GM23338 (cell line): ENCODE measurements at regions not wholly inside any gene's neighbourhood (a gene's known extent, or its start where the extent isn't known, plus 50 kb on each side); places are given as distances from the start of the nearest gene placed in this dataset.

Experiments
- ATAC-seq: fragments of 200-7000 bp; cut with Tn5 transposase; 3 replicates; pipeline ENCODE4 v1.9.1; 2020
- DNase-seq: peaks from one replicate; pipeline ENCODE4 v3.0.0-alpha.2; 2015; ENCODE audit warnings: low spot score
- H2AFZ ChIP-seq: fragments of 200-600 bp; sonication (generic); 2 replicates; pipeline ENCODE4 v1.8.0; 2016; ENCODE audit warnings: antibody characterized with exemption, mild to moderate bottlenecking, moderate library complexity
- H3F3A ChIP-seq: fragments of 200-600 bp; sonication (generic); replicated peaks from 2 replicates; pipeline ENCODE4 v1.8.0; 2017; ENCODE audit warnings: antibody characterized with exemption, mixed run types, low read depth
- H3K27ac ChIP-seq: fragments of 200-600 bp; sonication (generic); 2 replicates; pipeline ENCODE4 v1.6.1; 2016; ENCODE audit warnings: low read depth
- H3K27me3 ChIP-seq: fragments of 200-600 bp; sonication (generic); 2 replicates; pipeline ENCODE4 v1.8.0; 2016; ENCODE audit warnings: mild to moderate bottlenecking, mixed run types, moderate library complexity; ENCODE audit not compliant: insufficient read depth
- H3K36me3 ChIP-seq: fragments of 200-600 bp; sonication (generic); 2 replicates; pipeline ENCODE4 v1.8.0; 2016; ENCODE audit warnings: mild to moderate bottlenecking; ENCODE audit not compliant: insufficient read depth
- H3K4me1 ChIP-seq: fragments of 200-600 bp; sonication (generic); 2 replicates; pipeline ENCODE4 v1.8.0; 2016; ENCODE audit warnings: mild to moderate bottlenecking, moderate library complexity; ENCODE audit not compliant: insufficient read depth
- H3K4me2 ChIP-seq: fragments of 200-600 bp; sonication (generic); 2 replicates; pipeline ENCODE4 v1.7.1; 2017; ENCODE audit warnings: mixed run types
- H3K4me3 ChIP-seq: fragments of 200-600 bp; sonication (generic); 2 replicates; pipeline ENCODE4 v1.6.1; 2016; ENCODE audit warnings: mixed run types
- H3K79me2 ChIP-seq: fragments of 200-600 bp; sonication (generic); replicated peaks from 2 replicates; pipeline ENCODE4 v1.8.0; 2017; ENCODE audit warnings: mild to moderate bottlenecking; ENCODE audit not compliant: insufficient read depth
- H3K9me2 ChIP-seq: fragments of 200-600 bp; sonication (generic); 2 replicates; pipeline ENCODE4 v1.8.0; 2017; ENCODE audit not compliant: insufficient read depth
- H4K20me1 ChIP-seq: fragments of 200-600 bp; sonication (generic); replicated peaks from 2 replicates; pipeline ENCODE4 v1.8.0; 2017; ENCODE audit warnings: mild to moderate bottlenecking; ENCODE audit not compliant: insufficient read depth
- H3K27ac Mint-ChIP-seq: 2 replicates; pipeline ENCODE4 v1.8.0; 2020; ENCODE audit warnings: inconsistent platforms, mild to moderate bottlenecking, moderate library complexity, mixed read lengths
- H3K27me3 Mint-ChIP-seq: 3 replicates; pipeline ENCODE4 v1.8.0; 2022; ENCODE audit warnings: low read depth, mild to moderate bottlenecking, moderate library complexity, mixed read lengths, inconsistent platforms; ENCODE audit not compliant: insufficient read depth, poor library complexity
- H3K36me3 Mint-ChIP-seq: 3 replicates; pipeline ENCODE4 v1.8.0; 2021; ENCODE audit warnings: low read depth, mild to moderate bottlenecking, inconsistent platforms, moderate library complexity, mixed read lengths
- H3K4me1 Mint-ChIP-seq: 3 replicates; pipeline ENCODE4 v1.8.0; 2020; ENCODE audit warnings: mild to moderate bottlenecking, inconsistent platforms, mixed read lengths
- H3K4me3 Mint-ChIP-seq: 3 replicates; pipeline ENCODE4 v1.8.0; 2021; ENCODE audit warnings: moderate library complexity, mild to moderate bottlenecking, inconsistent platforms, mixed read lengths
- H3K9me3 Mint-ChIP-seq: 3 replicates; pipeline ENCODE4 v1.8.0; 2020; ENCODE audit warnings: moderate library complexity, mild to moderate bottlenecking, inconsistent platforms, mixed read lengths
- CREB1 ChIP-seq: fragments of 250-450 bp; sonication (Bioruptor Pico); IDR thresholded peaks from 2 replicates; pipeline ENCODE4 v1.5.0; 2020; ENCODE audit warnings: low read depth, mild to moderate bottlenecking, moderate library complexity
- EZH2 ChIP-seq: fragments of 200-600 bp; sonication (generic); IDR thresholded peaks from one replicate; pipeline ENCODE4 v1.8.0; 2017; ENCODE audit warnings: antibody characterized with exemption, mild to moderate bottlenecking, low read depth; ENCODE audit not compliant: unreplicated experiment
- EZH2phosphoT487 ChIP-seq: fragments of 200-600 bp; sonication (generic); IDR thresholded peaks from one replicate; pipeline ENCODE4 v1.8.1; 2018; ENCODE audit warnings: antibody characterized with exemption; ENCODE audit not compliant: unreplicated experiment
- JUNB ChIP-seq: IDR thresholded peaks from one replicate; pipeline ENCODE4 v1.6.1; 2016; ENCODE audit warnings: antibody characterized with exemption; ENCODE audit not compliant: unreplicated experiment
- NANOG ChIP-seq: IDR thresholded peaks from 2 replicates; pipeline ENCODE4 v1.6.1; 2016; ENCODE audit warnings: antibody characterized with exemption, borderline replicate concordance
- POLR2AphosphoS5 ChIP-seq: IDR thresholded peaks from 2 replicates; pipeline ENCODE4 v1.6.1; 2016; ENCODE audit warnings: antibody characterized with exemption, low read depth
- STAT1 ChIP-seq: IDR thresholded peaks from one replicate; pipeline ENCODE4 v1.6.1; 2016; ENCODE audit warnings: antibody characterized with exemption; ENCODE audit not compliant: unreplicated experiment
- ZNF114 ChIP-seq: fragments of 250-450 bp; sonication (Bioruptor Pico); IDR thresholded peaks from 2 replicates; pipeline ENCODE4 v1.5.0; 2020; ENCODE audit warnings: mild to moderate bottlenecking, moderate library complexity
- ZNF331 ChIP-seq: fragments of 250-450 bp; sonication (Bioruptor Pico); IDR thresholded peaks from 2 replicates; pipeline ENCODE4 v1.5.0; 2020; ENCODE audit warnings: low read depth, mild to moderate bottlenecking, moderate library complexity
- TF ChIP-seq, protein P1 (sequence below), 2 experiments: fragments of 200-600 bp in 1 of 2; sonication (generic) in 1 of 2; conservative IDR thresholded peaks; 2 replicates each; pipeline versions ENCODE4 v1.5.1 to v1.6.1; 2016 to 2017; ENCODE audit warnings: antibody characterized with exemption in 2 of 2, low read depth in 2 of 2, mild to moderate bottlenecking in 2 of 2, moderate library complexity in 1 of 2
- TF ChIP-seq, protein P2 (sequence below): IDR thresholded peaks from 2 replicates; pipeline ENCODE4 v1.6.1; 2016; ENCODE audit warnings: antibody characterized with exemption
- TF ChIP-seq, protein P3 (sequence below): fragments of 250-450 bp; sonication (Bioruptor Pico); IDR thresholded peaks from 2 replicates; pipeline ENCODE4 v1.5.0; 2020; ENCODE audit warnings: mild to moderate bottlenecking, moderate library complexity
- TF ChIP-seq, protein P4 (sequence below): IDR thresholded peaks from one replicate; pipeline ENCODE4 v1.6.1; 2018; ENCODE audit warnings: antibody characterized with exemption; ENCODE audit not compliant: unreplicated experiment

DNA sequence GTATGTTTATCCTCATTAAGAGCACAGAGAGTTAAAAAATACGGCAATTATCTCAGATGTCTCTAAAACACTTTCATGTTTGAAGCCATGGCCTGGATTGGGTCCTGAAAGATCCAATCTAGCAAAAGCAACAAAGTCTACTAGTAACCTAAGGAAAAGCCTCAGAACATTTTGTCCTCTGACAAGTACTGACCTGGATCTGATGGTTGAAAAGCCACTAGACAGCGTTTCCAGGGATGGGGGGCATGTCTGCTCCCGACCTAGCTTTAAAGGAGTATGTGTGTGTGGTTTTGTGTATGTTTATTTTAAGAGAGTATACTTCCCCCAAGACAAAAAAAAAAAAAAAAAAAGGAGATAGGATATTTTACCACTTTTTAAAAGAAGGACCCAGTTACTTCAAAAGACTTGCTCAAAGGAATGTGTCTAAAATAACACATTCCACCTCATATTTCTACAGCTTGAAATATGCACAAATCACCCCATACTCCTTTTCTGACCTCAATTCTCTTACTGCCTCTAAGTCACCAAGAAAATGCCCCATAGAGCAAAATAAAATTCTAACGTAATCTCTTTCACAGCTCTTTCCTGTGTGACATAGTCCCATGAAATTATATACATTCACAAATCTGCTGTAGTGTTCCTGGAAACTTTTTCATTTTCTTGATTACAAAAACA, 189.0 kb upstream of the TTC29 start:
- Histone ChIP-seq H3K4me1 (no peaks in the 10 kb centered on the region), H3K4me2 (no peak overlapping the region), H4K20me1 (no peaks in the 10 kb centered on the region; the same call in 1 of the 2 replicates), H3K9me2 (no peaks in the 10 kb centered on the region), H3K79me2 (no peaks in the 10 kb centered on the region), H3F3A (no peaks in the 10 kb centered on the region), H3K27ac (no peak overlapping the region), H3K27me3 (no peaks in the 10 kb centered on the region), H3K4me3 (no peak overlapping the region), H2AFZ (no peak overlapping the region), H3K36me3 (no peaks in the 10 kb centered on the region)
- Mint-ChIP-seq H3K27me3 (peaks cover 5% of the 10 kb centered on the region), H3K4me1 (peaks cover 7% of the 10 kb centered on the region), H3K9me3 (no peaks in the 10 kb centered on the region; the same call in 2 of the 3 replicates), H3K27ac (no peak overlapping the region), H3K36me3 (no peaks in the 10 kb centered on the region), H3K4me3 (no peak overlapping the region)
- TF ChIP-seq EZH2phosphoT487 (no peak), ZNF331 (CRISPR knock-in tag) (no peak), STAT1 (no peak), ZNF114 (CRISPR knock-in tag) (no peak), EZH2 (no peak), CREB1 (CRISPR knock-in tag) (no peak), JUNB (no peak), NANOG (no peak), POLR2AphosphoS5 (no peak)
- TF ChIP-seq, protein P1, sequence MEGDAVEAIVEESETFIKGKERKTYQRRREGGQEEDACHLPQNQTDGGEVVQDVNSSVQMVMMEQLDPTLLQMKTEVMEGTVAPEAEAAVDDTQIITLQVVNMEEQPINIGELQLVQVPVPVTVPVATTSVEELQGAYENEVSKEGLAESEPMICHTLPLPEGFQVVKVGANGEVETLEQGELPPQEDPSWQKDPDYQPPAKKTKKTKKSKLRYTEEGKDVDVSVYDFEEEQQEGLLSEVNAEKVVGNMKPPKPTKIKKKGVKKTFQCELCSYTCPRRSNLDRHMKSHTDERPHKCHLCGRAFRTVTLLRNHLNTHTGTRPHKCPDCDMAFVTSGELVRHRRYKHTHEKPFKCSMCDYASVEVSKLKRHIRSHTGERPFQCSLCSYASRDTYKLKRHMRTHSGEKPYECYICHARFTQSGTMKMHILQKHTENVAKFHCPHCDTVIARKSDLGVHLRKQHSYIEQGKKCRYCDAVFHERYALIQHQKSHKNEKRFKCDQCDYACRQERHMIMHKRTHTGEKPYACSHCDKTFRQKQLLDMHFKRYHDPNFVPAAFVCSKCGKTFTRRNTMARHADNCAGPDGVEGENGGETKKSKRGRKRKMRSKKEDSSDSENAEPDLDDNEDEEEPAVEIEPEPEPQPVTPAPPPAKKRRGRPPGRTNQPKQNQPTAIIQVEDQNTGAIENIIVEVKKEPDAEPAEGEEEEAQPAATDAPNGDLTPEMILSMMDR (conservative IDR thresholded peaks at IDR 0.05; ENCODE audit: low read depth in 2 of 2): no peak
- TF ChIP-seq, protein P2, sequence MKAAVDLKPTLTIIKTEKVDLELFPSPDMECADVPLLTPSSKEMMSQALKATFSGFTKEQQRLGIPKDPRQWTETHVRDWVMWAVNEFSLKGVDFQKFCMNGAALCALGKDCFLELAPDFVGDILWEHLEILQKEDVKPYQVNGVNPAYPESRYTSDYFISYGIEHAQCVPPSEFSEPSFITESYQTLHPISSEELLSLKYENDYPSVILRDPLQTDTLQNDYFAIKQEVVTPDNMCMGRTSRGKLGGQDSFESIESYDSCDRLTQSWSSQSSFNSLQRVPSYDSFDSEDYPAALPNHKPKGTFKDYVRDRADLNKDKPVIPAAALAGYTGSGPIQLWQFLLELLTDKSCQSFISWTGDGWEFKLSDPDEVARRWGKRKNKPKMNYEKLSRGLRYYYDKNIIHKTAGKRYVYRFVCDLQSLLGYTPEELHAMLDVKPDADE: no peak
- TF ChIP-seq, protein P3, sequence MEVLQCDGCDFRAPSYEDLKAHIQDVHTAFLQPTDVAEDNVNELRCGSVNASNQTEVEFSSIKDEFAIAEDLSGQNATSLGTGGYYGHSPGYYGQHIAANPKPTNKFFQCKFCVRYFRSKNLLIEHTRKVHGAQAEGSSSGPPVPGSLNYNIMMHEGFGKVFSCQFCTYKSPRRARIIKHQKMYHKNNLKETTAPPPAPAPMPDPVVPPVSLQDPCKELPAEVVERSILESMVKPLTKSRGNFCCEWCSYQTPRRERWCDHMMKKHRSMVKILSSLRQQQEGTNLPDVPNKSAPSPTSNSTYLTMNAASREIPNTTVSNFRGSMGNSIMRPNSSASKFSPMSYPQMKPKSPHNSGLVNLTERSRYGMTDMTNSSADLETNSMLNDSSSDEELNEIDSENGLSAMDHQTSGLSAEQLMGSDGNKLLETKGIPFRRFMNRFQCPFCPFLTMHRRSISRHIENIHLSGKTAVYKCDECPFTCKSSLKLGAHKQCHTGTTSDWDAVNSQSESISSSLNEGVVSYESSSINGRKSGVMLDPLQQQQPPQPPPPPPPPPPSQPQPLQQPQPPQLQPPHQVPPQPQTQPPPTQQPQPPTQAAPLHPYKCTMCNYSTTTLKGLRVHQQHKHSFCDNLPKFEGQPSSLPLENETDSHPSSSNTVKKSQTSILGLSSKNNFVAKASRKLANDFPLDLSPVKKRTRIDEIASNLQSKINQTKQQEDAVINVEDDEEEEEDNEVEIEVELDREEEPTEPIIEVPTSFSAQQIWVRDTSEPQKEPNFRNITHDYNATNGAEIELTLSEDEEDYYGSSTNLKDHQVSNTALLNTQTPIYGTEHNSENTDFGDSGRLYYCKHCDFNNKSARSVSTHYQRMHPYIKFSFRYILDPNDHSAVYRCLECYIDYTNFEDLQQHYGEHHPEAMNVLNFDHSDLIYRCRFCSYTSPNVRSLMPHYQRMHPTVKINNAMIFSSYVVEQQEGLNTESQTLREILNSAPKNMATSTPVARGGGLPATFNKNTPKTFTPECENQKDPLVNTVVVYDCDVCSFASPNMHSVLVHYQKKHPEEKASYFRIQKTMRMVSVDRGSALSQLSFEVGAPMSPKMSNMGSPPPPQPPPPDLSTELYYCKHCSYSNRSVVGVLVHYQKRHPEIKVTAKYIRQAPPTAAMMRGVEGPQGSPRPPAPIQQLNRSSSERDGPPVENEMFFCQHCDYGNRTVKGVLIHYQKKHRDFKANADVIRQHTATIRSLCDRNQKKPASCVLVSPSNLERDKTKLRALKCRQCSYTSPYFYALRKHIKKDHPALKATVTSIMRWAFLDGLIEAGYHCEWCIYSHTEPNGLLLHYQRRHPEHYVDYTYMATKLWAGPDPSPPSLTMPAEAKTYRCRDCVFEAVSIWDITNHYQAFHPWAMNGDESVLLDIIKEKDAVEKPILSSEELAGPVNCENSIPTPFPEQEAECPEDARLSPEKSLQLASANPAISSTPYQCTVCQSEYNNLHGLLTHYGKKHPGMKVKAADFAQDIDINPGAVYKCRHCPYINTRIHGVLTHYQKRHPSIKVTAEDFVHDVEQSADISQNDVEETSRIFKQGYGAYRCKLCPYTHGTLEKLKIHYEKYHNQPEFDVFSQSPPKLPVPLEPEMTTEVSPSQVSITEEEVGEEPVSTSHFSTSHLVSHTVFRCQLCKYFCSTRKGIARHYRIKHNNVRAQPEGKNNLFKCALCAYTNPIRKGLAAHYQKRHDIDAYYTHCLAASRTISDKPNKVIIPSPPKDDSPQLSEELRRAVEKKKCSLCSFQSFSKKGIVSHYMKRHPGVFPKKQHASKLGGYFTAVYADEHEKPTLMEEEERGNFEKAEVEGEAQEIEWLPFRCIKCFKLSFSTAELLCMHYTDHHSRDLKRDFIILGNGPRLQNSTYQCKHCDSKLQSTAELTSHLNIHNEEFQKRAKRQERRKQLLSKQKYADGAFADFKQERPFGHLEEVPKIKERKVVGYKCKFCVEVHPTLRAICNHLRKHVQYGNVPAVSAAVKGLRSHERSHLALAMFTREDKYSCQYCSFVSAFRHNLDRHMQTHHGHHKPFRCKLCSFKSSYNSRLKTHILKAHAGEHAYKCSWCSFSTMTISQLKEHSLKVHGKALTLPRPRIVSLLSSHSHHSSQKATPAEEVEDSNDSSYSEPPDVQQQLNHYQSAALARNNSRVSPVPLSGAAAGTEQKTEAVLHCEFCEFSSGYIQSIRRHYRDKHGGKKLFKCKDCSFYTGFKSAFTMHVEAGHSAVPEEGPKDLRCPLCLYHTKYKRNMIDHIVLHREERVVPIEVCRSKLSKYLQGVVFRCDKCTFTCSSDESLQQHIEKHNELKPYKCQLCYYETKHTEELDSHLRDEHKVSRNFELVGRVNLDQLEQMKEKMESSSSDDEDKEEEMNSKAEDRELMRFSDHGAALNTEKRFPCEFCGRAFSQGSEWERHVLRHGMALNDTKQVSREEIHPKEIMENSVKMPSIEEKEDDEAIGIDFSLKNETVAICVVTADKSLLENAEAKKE (CRISPR knock-in tag): no peak
- TF ChIP-seq, protein P4, sequence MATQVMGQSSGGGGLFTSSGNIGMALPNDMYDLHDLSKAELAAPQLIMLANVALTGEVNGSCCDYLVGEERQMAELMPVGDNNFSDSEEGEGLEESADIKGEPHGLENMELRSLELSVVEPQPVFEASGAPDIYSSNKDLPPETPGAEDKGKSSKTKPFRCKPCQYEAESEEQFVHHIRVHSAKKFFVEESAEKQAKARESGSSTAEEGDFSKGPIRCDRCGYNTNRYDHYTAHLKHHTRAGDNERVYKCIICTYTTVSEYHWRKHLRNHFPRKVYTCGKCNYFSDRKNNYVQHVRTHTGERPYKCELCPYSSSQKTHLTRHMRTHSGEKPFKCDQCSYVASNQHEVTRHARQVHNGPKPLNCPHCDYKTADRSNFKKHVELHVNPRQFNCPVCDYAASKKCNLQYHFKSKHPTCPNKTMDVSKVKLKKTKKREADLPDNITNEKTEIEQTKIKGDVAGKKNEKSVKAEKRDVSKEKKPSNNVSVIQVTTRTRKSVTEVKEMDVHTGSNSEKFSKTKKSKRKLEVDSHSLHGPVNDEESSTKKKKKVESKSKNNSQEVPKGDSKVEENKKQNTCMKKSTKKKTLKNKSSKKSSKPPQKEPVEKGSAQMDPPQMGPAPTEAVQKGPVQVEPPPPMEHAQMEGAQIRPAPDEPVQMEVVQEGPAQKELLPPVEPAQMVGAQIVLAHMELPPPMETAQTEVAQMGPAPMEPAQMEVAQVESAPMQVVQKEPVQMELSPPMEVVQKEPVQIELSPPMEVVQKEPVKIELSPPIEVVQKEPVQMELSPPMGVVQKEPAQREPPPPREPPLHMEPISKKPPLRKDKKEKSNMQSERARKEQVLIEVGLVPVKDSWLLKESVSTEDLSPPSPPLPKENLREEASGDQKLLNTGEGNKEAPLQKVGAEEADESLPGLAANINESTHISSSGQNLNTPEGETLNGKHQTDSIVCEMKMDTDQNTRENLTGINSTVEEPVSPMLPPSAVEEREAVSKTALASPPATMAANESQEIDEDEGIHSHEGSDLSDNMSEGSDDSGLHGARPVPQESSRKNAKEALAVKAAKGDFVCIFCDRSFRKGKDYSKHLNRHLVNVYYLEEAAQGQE: no peak
- no peak for DNase-seq
- ATAC-seq: no peak
